AG04449 (cell line): ENCODE measurements at regions not wholly inside any gene's neighbourhood (a gene's known extent, or its start where the extent isn't known, plus 50 kb on each side); places are given as distances from the start of the nearest gene placed in this dataset.

ENCODE experiments used
- CTCF ChIA-PET: fragments of 350-600 bp; formaldehyde crosslinking; extraction: SDS; loops from one replicate; lab custom pipeline; 2021; ENCODE audit warnings: antibody characterized with exemption; lab: Yijun Ruan, JAX
- POLR2A ChIA-PET: fragments of 400-600, 350-600 bp; formaldehyde crosslinking; extraction: SDS; loops from one replicate; lab custom pipeline; 2020; ENCODE audit warnings: antibody characterized with exemption, inconsistent platforms; lab: Yijun Ruan, JAX
- DNase-seq: peaks from one replicate; pipeline ENCODE4 v3.0.0-alpha.2; 2010; ENCODE audit warnings: low read depth, low spot score
- H3K4me3 ChIP-seq: 2 replicates; pipeline ENCODE4 v1.5.1; 2011; ENCODE audit warnings: low read depth, mild to moderate bottlenecking, control low read depth, low read length
- TF ChIP-seq, protein P1 (sequence below): IDR thresholded peaks from one replicate; pipeline ENCODE4 v1.5.1; 2011; ENCODE audit warnings: mild to moderate bottlenecking, moderate library complexity, low read length, control low read depth, inconsistent platforms; ENCODE audit not compliant: insufficient read depth; ENCODE audit errors: missing control alignments

DNA sequence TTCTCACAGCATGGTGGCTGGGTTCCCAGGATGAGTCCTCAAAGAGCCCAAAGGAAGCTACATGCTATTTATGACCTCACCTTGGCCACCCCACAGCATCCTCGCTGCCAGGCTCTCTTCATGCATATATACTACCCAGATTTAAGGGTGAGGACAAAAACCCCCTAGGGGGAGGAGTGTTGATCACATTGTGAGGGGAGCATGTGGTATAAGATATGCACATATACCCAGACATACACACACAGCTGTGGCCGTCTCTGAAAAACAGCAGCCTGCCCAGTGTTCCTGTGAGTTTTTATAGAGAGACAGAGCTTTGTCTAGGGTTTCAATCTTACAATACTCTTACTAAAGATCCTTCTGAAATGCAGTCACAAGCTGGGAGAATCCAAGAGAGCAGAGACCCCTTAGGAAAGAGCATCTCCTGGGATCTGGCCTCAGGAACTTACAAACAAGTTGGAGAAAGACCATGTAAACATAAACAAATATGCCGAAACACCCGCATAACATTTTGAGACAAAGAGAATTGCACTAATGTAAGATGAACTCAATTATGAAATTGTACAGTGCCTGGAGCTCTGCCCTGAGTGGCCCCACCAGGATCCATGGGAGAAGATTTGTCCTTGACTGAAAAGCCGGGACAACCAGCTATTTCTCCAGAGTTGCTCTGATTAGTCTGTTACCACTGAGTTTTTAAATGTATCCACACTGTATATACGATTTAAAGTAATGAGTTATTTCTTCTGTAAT lies 146.4 kb downstream of the GADD45G start:
- TF ChIP-seq, protein P1, sequence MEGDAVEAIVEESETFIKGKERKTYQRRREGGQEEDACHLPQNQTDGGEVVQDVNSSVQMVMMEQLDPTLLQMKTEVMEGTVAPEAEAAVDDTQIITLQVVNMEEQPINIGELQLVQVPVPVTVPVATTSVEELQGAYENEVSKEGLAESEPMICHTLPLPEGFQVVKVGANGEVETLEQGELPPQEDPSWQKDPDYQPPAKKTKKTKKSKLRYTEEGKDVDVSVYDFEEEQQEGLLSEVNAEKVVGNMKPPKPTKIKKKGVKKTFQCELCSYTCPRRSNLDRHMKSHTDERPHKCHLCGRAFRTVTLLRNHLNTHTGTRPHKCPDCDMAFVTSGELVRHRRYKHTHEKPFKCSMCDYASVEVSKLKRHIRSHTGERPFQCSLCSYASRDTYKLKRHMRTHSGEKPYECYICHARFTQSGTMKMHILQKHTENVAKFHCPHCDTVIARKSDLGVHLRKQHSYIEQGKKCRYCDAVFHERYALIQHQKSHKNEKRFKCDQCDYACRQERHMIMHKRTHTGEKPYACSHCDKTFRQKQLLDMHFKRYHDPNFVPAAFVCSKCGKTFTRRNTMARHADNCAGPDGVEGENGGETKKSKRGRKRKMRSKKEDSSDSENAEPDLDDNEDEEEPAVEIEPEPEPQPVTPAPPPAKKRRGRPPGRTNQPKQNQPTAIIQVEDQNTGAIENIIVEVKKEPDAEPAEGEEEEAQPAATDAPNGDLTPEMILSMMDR, result no peak
- H3K4me3 ChIP-seq, result no peak overlapping the region
- DNase-seq, result no peak
- ChIA-PET POLR2A (no interaction called here), CTCF (no interaction called here)

DNA sequence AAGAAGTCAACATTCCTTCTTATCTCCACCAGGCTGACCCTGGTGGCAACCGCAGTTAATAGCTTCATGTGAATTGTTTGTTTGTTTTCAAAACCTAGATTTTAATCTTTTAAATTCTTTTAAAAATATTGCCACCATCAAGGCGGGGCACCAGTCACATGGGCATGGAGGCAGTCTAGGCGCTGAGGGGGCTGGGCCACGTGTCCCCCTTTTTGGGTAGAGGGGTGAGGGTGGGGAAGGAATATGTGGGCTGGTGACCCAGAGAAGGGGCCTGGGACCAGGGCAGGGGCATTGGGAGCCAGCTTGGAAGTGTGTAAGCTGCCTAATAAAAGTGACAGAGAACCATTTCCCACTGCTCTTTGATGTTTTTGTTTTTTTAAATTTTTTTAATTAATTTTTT lies 147.3 kb downstream of the GADD45G start:
- ChIA-PET POLR2A (no interaction called here), CTCF (no interaction called here)
- H3K4me3 ChIP-seq, result no peak overlapping the region
- TF ChIP-seq, protein P1, result no peak
- DNase-seq, result no peak

DNA sequence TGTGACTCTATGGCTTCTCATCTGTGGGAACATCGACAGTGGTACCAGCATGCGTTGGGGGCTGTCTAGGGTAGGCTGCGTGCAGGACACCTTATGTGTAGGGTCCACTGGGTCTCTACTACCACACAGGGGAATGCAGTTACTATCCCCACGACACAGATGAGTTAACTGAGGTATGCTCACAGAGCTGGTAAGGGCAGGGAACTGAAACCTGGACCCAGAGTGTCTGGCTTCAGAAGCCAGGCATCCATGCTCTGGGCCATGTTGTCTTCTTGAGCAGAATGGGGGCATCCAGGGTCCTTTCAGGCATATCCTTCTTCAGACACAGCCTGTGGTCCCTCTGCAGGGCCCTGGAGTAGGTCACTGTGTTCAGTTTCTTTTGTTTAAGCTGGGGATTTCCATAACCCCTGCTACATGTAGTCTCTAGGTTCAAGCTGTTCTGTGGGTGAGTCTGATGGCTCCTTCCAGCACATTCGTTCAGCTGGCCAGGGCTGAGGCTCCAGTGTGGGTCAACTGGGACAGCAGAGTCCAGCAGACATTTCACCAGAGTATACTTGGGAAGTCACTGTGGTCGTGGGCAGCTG lies 148.8 kb downstream of the GADD45G start:
- POLR2A ChIA-PET, result no interaction called here
- DNase-seq, result no peak
- CTCF ChIA-PET, result no interaction called here
- TF ChIP-seq, protein P1, result no peak
- no peak overlapping the region for H3K4me3 ChIP-seq

DNA sequence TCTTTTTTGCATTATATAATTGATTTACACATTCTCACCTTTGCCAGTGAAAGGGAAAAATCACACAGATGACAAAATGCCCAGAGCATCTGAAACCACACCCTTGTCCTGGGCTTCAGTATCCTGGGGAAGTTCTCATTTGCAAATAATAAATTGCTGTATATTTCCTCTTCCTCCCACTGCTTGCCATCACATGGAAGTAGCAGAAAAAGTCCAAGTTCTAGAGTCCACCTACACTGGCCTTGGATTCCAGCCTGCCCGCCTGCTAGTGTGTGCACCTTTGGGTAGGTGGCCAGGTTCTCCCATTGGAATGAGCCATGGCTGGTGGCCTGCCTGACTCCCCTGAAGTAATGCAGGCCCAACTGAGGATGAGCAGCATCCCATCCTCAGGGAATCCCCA lies 149.4 kb downstream of the GADD45G start:
- TF ChIP-seq, protein P1, result no peak
- ChIA-PET CTCF (no interaction called here), POLR2A (no interaction called here)
- DNase-seq, result no peak
- H3K4me3 ChIP-seq, result no peak overlapping the region

DNA sequence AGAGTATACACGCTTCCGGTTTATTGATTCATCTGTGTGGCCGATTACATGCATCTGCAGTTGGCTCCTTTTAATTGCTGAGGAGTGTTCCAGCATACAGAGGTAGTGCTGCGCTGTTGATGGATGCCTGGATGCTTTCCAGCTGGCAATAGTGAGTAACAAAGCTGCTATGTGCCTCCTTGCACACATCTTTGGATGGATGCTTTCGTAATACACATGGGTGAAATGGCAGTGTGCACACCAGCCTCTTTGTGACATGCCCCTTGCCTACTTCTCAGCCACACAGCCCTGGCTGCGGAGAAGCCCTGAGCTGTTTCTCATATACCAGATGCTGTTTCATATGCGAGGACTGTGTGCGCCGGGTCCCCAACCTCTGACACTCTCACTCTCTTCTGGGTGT lies 151.0 kb downstream of the GADD45G start:
- H3K4me3 ChIP-seq, result no peak overlapping the region
- ChIA-PET POLR2A (no interaction called here), CTCF (no interaction called here)
- DNase-seq, result no peak
- TF ChIP-seq, protein P1, result no peak

DNA sequence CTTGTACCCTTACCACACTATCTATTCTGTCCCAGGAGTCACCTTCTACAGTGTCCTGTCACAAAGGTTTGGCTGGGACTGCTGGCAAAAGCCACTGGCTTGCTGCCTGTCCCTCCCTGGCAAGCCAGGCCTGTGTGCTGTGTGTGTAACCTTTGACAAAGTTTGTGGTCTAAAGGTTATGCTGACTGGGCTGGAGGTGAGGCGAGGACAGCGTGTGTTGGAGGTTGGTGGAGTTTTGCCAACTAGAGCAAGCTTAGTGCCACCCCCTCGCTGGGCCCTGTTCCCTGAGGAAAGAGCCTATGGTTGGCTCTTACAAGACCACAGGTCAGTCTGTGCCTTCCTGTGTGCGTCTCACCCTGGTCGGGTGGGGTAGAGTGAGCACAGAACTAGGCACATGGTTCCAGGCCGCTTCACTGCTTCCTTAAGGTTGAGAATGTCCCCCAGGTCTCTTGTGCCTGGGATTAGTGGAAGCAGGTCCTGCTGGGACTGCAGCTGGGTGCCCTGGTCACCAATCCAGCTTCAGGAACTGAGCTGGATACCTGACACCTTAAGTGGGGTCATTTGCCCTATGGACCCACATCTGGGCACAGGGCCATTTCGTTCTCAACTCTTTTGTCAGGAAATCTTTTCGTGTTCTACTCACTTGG lies 152.2 kb downstream of the GADD45G start:
- CTCF ChIA-PET, result no interaction called here

More for the DNA sequence above, 152.2 kb downstream of the GADD45G start:
- DNase-seq, result no peak
- POLR2A ChIA-PET, result no interaction called here
- TF ChIP-seq, protein P1, result no peak
- H3K4me3 ChIP-seq, result no peak overlapping the region
